A673 (cell line): ENCODE measurements at regions not wholly inside any gene's neighbourhood (a gene's known extent, or its start where the extent isn't known, plus 50 kb on each side); places are given as distances from the start of the nearest gene placed in this dataset.

Experiments used
- BruUV-seq: library from RNA; stranded (reverse); fragments of 400-500 nt; replicated peaks from 2 replicates; lab custom pipeline; 2021; lab: Mats Ljungman, UMichigan
- CTCF ChIA-PET: fragments of 300-600 bp; sonication (Branson Sonifier 250); formaldehyde crosslinking; loops from one replicate; lab custom pipeline; 2022; ENCODE audit warnings: antibody characterized with exemption; lab: Charles Lee
- POLR2A ChIA-PET: fragments of 300-600 bp; sonication (Branson Sonifier 250); formaldehyde crosslinking; loops from one replicate; lab custom pipeline; 2022; ENCODE audit warnings: antibody characterized with exemption; ENCODE audit not compliant: low non-redundant PET; lab: Charles Lee
- DNase-seq: peaks from one replicate; pipeline ENCODE4 v3.0.0-alpha.2; 2015; ENCODE audit warnings: low spot score
- H3K27ac ChIP-seq: fragments of 200-600 bp; sonication (generic); 2 replicates; pipeline ENCODE4 v1.5.1; 2016; ENCODE audit warnings: mixed run types, low read depth, mild to moderate bottlenecking, mixed read lengths, antibody characterized with exemption, low read length; ENCODE audit not compliant: poor library complexity, severe bottlenecking
- H3K27me3 ChIP-seq: fragments of 200-600 bp; sonication (generic); replicated peaks from 2 replicates; pipeline ENCODE4 v1.6.1; 2017; ENCODE audit warnings: mixed run types, low read depth, mild to moderate bottlenecking, mixed read lengths, antibody characterized with exemption, low read length; ENCODE audit not compliant: insufficient read depth, poor library complexity
- H3K36me3 ChIP-seq: fragments of 200-600 bp; sonication (generic); 2 replicates; pipeline ENCODE4 v1.6.1; 2016; ENCODE audit warnings: mixed run types, mild to moderate bottlenecking, mixed read lengths, antibody characterized with exemption, low read length; ENCODE audit not compliant: insufficient read depth, poor library complexity, severe bottlenecking
- H3K4me1 ChIP-seq: fragments of 200-600 bp; sonication (generic); 2 replicates; pipeline ENCODE4 v1.6.1; 2017; ENCODE audit warnings: mixed run types, mild to moderate bottlenecking, mixed read lengths, antibody characterized with exemption, low read length; ENCODE audit not compliant: insufficient read depth, poor library complexity, severe bottlenecking
- H3K4me3 ChIP-seq: fragments of 200-600 bp; sonication (generic); 2 replicates; pipeline ENCODE4 v1.5.1; 2016; ENCODE audit warnings: low read depth, mixed run types, mild to moderate bottlenecking, mixed read lengths, low read length; ENCODE audit not compliant: poor library complexity, severe bottlenecking
- H3K9me3 ChIP-seq: fragments of 200-600 bp; sonication (generic); 2 replicates; pipeline ENCODE4 v1.6.1; 2016; ENCODE audit warnings: mixed run types, low read depth, mild to moderate bottlenecking, mixed read lengths, antibody characterized with exemption, low read length; ENCODE audit not compliant: poor library complexity, severe bottlenecking
- EZH2 ChIP-seq: fragments of 200-600 bp; sonication (generic); IDR thresholded peaks from 2 replicates; pipeline ENCODE4 v1.6.1; 2017; ENCODE audit warnings: borderline replicate concordance, low read depth, mild to moderate bottlenecking, mixed read lengths, antibody characterized with exemption, low read length; ENCODE audit not compliant: poor library complexity, severe bottlenecking
- intact Hi-C: fragments of 100-400 bp; cut with micrococcal nuclease; formaldehyde crosslinking; loops from one replicate; pipeline ENCODE4 v1.10.0; 2022; ENCODE audit not compliant: unreplicated experiment
- TF ChIP-seq, protein P1 (sequence below): fragments of 300-800, 200-600 bp; sonication (generic); conservative IDR thresholded peaks from 2 replicates; pipeline ENCODE4 v1.5.1; 2017; ENCODE audit warnings: low read depth, mild to moderate bottlenecking, antibody characterized with exemption, low read length, moderate library complexity, mixed read lengths

- POLR2A ChIA-PET: interaction anchor here (0.8 kb wide), 1 partner anchor 102 kb away, joined by 4 read pairs; no protein-coding TSS in a partner anchor
- DNase-seq: peak; percentile 84
- no peaks in the 10 kb centered on the region for H3K9me3 ChIP-seq
- no peaks in the 10 kb centered on the region for H3K27me3 ChIP-seq
- peak overlapping the region; percentile 33 for H3K4me3 ChIP-seq
- no TSS peak for BruUV-seq
- CTCF ChIA-PET: no interaction called here
- peaks cover 12% of the 10 kb centered on the region for H3K4me1 ChIP-seq
- TF ChIP-seq EZH2: no peak
- TF ChIP-seq, protein P1, sequence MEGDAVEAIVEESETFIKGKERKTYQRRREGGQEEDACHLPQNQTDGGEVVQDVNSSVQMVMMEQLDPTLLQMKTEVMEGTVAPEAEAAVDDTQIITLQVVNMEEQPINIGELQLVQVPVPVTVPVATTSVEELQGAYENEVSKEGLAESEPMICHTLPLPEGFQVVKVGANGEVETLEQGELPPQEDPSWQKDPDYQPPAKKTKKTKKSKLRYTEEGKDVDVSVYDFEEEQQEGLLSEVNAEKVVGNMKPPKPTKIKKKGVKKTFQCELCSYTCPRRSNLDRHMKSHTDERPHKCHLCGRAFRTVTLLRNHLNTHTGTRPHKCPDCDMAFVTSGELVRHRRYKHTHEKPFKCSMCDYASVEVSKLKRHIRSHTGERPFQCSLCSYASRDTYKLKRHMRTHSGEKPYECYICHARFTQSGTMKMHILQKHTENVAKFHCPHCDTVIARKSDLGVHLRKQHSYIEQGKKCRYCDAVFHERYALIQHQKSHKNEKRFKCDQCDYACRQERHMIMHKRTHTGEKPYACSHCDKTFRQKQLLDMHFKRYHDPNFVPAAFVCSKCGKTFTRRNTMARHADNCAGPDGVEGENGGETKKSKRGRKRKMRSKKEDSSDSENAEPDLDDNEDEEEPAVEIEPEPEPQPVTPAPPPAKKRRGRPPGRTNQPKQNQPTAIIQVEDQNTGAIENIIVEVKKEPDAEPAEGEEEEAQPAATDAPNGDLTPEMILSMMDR: 0 out of 2 replicates have a peak, but pooled peaks have one; percentile 21
- no peaks in the 10 kb centered on the region for H3K36me3 ChIP-seq
- H3K27ac ChIP-seq: no peak overlapping the region
- intact Hi-C loops: loop anchor here (5.0 kb wide), 1 partner anchor 103 kb away; no protein-coding TSS in a partner anchor
These were observed 203.7 kb downstream of the ABHD5 start for GRCh38 chr3:43894176-43895049.

GRCh38 chr3:43895573-43895972 lies 204.8 kb downstream of the ABHD5 start:
- TF ChIP-seq, protein P1: no peak
- TF ChIP-seq EZH2: no peak
- POLR2A ChIA-PET: no interaction called here
- H3K36me3 ChIP-seq: no peaks in the 10 kb centered on the region
- intact Hi-C loops: no loop called here
- CTCF ChIA-PET: no interaction called here
- H3K4me3 ChIP-seq: no peak overlapping the region
- no peak overlapping the region for H3K27ac ChIP-seq
- H3K4me1 ChIP-seq: peaks cover 12% of the 10 kb centered on the region
- no peaks in the 10 kb centered on the region for H3K27me3 ChIP-seq
- no peaks in the 10 kb centered on the region for H3K9me3 ChIP-seq
- DNase-seq: no peak
- BruUV-seq: no TSS peak

DNA sequence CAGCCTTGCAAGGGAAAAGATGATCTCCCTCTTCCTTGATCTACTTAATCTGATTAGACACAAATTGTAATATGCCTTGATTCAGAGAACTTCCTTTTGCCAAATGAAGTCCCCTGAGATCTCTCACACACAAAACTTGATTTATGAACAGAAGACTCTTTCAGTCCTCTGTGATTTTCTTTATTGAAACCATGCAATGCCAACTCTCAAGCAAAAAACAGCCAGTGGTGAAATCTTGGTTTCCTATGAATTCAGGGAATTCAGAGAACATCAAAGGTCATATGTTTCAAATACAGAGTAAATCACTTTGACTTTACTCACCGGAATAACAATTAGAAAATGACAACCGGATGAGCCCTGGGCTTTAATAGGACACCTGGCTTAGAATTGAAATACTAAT lies 211.7 kb downstream of the ABHD5 start:
- Histone ChIP-seq H3K27ac (no peak overlapping the region), H3K36me3 (no peaks in the 10 kb centered on the region), H3K4me3 (no peak overlapping the region), H3K4me1 (peaks cover 13% of the 10 kb centered on the region), H3K9me3 (no peaks in the 10 kb centered on the region), H3K27me3 (no peaks in the 10 kb centered on the region)
- TF ChIP-seq, protein P1: no peak
- no peak for TF ChIP-seq EZH2
- CTCF ChIA-PET: no interaction called here
- intact Hi-C loops: no loop called here
- peak; percentile 85 for DNase-seq
- POLR2A ChIA-PET: no interaction called here
- no TSS peak for BruUV-seq
